CMK (cell line): ENCODE measurements at regions not wholly inside any gene's neighbourhood (a gene's known extent, or its start where the extent isn't known, plus 50 kb on each side); places are given as distances from the start of the nearest gene placed in this dataset.
A peak's percentile ranks its signal among the peaks of the same experiment; 100 is the strongest.
"Not testable (repeated sequence)": the region's sequence is repeated elsewhere in the genome, so short reads cannot be mapped to it uniquely, and the experiment has no call there.

Experiments used
- DNase-seq: peaks from one replicate; pipeline ENCODE4 v3.0.0-alpha.2; 2010; ENCODE audit warnings: low read depth

- no peak for DNase-seq
Measured at GRCh38 chr2:123816203-123816602, 208.9 kb upstream of the CNTNAP5 start.

- DNase-seq, result no peak
Measured at GRCh38 chr2:123816928-123817327, 208.2 kb upstream of the CNTNAP5 start.

GRCh38 chr2:123826729-123827271 lies 198.3 kb upstream of the CNTNAP5 start:
- no peak for DNase-seq

GRCh38 chr2:123839326-123839725 lies 185.8 kb upstream of the CNTNAP5 start:
- DNase-seq, result no peak

GRCh38 chr2:123840016-123840415 lies 185.1 kb upstream of the CNTNAP5 start:
- no peak for DNase-seq

- DNase-seq, result peak; percentile 45
Measured at GRCh38 chr2:123840574-123840973, 184.5 kb upstream of the CNTNAP5 start.

GRCh38 chr2:123851281-123851680 lies 173.8 kb upstream of the CNTNAP5 start:
- DNase-seq, result no peak

GRCh38 chr2:123853161-123853560 lies 171.9 kb upstream of the CNTNAP5 start:
- no peak for DNase-seq

GRCh38 chr2:123859031-123859430 lies 166.1 kb upstream of the CNTNAP5 start:
- DNase-seq, result not testable (repeated sequence)

- no peak for DNase-seq
Measured at GRCh38 chr2:123864416-123864815, 160.7 kb upstream of the CNTNAP5 start.

GRCh38 chr2:123870206-123870880 lies 154.7 kb upstream of the CNTNAP5 start:
- no peak for DNase-seq

- DNase-seq, result no peak
Measured at GRCh38 chr2:123870881-123871276, 154.2 kb upstream of the CNTNAP5 start.

- DNase-seq, result peak; percentile 33
Measured at GRCh38 chr2:123890148-123890547, 134.9 kb upstream of the CNTNAP5 start.

- no peak for DNase-seq
Measured at GRCh38 chr2:123894167-123894566, 130.9 kb upstream of the CNTNAP5 start.

- DNase-seq, result no peak
Measured at GRCh38 chr2:123895651-123896050, 129.4 kb upstream of the CNTNAP5 start.

GRCh38 chr2:123901256-123901655 lies 123.8 kb upstream of the CNTNAP5 start:
- DNase-seq, result no peak

GRCh38 chr2:123906361-123906760 lies 118.7 kb upstream of the CNTNAP5 start:
- no peak for DNase-seq

GRCh38 chr2:123908522-123908921 lies 116.6 kb upstream of the CNTNAP5 start:
- no peak for DNase-seq

- DNase-seq, result no peak
Measured at GRCh38 chr2:123912171-123912570, 112.9 kb upstream of the CNTNAP5 start.

GRCh38 chr2:123913143-123913735 lies 111.8 kb upstream of the CNTNAP5 start:
- peak; percentile 68 for DNase-seq

GRCh38 chr2:123915380-123915779 lies 109.7 kb upstream of the CNTNAP5 start:
- DNase-seq, result no peak

GRCh38 chr2:123916051-123916450 lies 109.0 kb upstream of the CNTNAP5 start:
- DNase-seq, result no peak

- DNase-seq, result peak; percentile 69
Measured at GRCh38 chr2:123916531-123916930, 108.6 kb upstream of the CNTNAP5 start.

GRCh38 chr2:123917241-123917640 lies 107.8 kb upstream of the CNTNAP5 start:
- no peak for DNase-seq
